Kidney (tissue), 13 donors: ENCODE measurements at regions not wholly inside any gene's neighbourhood (a gene's known extent, or its start where the extent isn't known, plus 50 kb on each side); places are given as distances from the start of the nearest gene placed in this dataset.

Experiments
- DNase-seq, 5 donors: peaks; one replicate each; pipeline ENCODE4 v3.0.0-alpha.2; 2013 to 2020
- FAIRE-seq: peaks from 2 replicates; lab custom pipeline; 2012; peaks lifted over from hg19 to GRCh38; lab: Jason Lieb, UNC
- H3K27ac ChIP-seq, 2 donors: one replicate each; pipeline ENCODE4 v1.7.0; 2013; ENCODE audit warnings: low read depth in 2 of 2, low read length in 2 of 2, inconsistent platforms in 1 of 2
- H3K27me3 ChIP-seq: one replicate; pipeline ENCODE4 v1.7.1; 2013; ENCODE audit warnings: low read length, inconsistent platforms; ENCODE audit not compliant: control insufficient read depth, insufficient read depth
- H3K36me3 ChIP-seq, 3 donors: one replicate each; pipeline versions ENCODE4 v1.7.0 to v1.7.1; 2013; ENCODE audit warnings: low read length in 3 of 3, control low read depth in 1 of 3, inconsistent platforms in 1 of 3; ENCODE audit not compliant: insufficient read depth in 3 of 3, control insufficient read depth in 2 of 3
- H3K4me1 ChIP-seq, 3 donors: one replicate each; pipeline versions ENCODE4 v1.7.0 to v1.7.1; 2013; ENCODE audit warnings: low read length in 3 of 3, inconsistent platforms in 1 of 3, low read depth in 1 of 3; ENCODE audit not compliant: control insufficient read depth in 2 of 3, insufficient read depth in 2 of 3
- H3K4me3 ChIP-seq, 3 donors: one replicate each; pipeline versions ENCODE4 v1.7.0 to v1.8.1; 2013; ENCODE audit warnings: low read length in 3 of 3, control low read depth in 1 of 3, inconsistent platforms in 1 of 3
- H3K9ac ChIP-seq, 3 donors: one replicate each; pipeline versions ENCODE4 v1.7.0 to v1.7.1; 2013; ENCODE audit warnings: low read length in 3 of 3, control low read depth in 1 of 3, inconsistent platforms in 1 of 3
- H3K9me3 ChIP-seq, 3 donors: one replicate each; pipeline versions ENCODE4 v1.7.0 to v1.7.1; 2013; ENCODE audit warnings: low read length in 3 of 3, control low read depth in 1 of 3, inconsistent platforms in 1 of 3; ENCODE audit not compliant: control insufficient read depth in 2 of 3, insufficient read depth in 1 of 3
- CTCF ChIP-seq: IDR thresholded peaks from 3 replicates; pipeline ENCODE4 v1.5.1; 2012; ENCODE audit warnings: mild to moderate bottlenecking, moderate library complexity, borderline replicate concordance; ENCODE audit not compliant: insufficient read depth; ENCODE audit errors: extremely low read depth
- intact Hi-C: fragments of 100-400 bp; cut with DNase I; formaldehyde crosslinking; loops from one replicate; pipeline ENCODE4 v1.11.1; 2022
- donor health status: control.
- donor health status: control.
- donor health status: control.
- donor health status: control.
- donor health status: control.
- donor health status: DM: yes; HTN: yes; CAD: no.
- donor health status: Normal renal cell carcinoma (clear cell type).

DNA sequence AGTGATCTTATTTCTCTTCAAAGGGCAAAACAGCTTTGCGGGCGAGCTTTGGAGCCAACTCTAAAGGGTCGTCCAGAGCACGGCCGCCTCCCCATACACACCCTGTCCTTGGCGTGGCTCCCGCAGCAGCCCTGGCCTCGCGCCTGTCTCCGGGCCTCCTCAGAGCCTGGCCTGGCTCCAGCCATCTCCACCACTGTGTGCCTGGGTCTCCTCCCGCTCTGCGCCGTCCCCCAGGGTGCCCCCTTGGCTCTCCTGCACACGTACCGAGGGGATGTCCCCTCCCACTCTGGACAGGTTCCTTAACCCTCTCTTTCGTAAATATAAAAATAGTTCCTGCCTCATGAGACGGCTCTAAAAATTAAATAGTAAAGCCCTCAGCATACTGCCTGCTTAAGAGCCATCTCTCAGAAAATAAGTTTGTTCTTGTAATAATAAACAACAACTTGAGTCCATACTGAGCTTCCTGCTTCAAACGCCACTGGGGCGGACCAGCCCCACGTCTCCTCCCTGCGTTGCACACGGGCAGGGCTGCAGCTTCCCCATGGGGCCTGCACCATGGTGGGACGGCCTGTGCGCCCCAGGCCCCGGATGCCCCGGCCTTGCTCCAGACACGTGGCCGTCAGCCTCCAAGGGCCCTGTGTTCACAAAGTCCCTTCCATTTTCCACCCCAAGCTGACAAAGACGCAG, 226.2 kb downstream of the TTLL2 start:
- Histone ChIP-seq H3K27ac (no peak overlapping the region), H3K9me3 (peaks cover 0 to 4% (median 0%) of the 10 kb centered on the region in 3 donors), H3K36me3 (no peaks in the 10 kb centered on the region), H3K9ac (no peak overlapping the region), H3K4me3 (no peak overlapping the region), H3K27me3 (no peaks in the 10 kb centered on the region), H3K4me1 (peaks cover 0 to 8% (median 4%) of the 10 kb centered on the region in 3 donors)
- TF ChIP-seq CTCF: no peak
- intact Hi-C loops: no loop called here
- DNase-seq (peak in 2 of 5 donors; percentile 65 to 92), FAIRE-seq (no peak)

GRCh38 chr6:167551628-167552257, 226.9 kb downstream of the TTLL2 start:
- Histone ChIP-seq H3K36me3 (no peaks in the 10 kb centered on the region), H3K9ac (no peak overlapping the region), H3K4me3 (no peak overlapping the region), H3K27me3 (no peaks in the 10 kb centered on the region), H3K4me1 (peaks cover 0 to 4% (median 3%) of the 10 kb centered on the region in 3 donors), H3K27ac (no peak overlapping the region), H3K9me3 (peaks cover 0 to 7% (median 0%) of the 10 kb centered on the region in 3 donors)
- TF ChIP-seq CTCF: no peak
- FAIRE-seq (no peak), DNase-seq (no peak)
- intact Hi-C loops: no loop called here

GRCh38 chr6:167552258-167552630, 227.4 kb downstream of the TTLL2 start:
- FAIRE-seq (no peak), DNase-seq (no peak)
- intact Hi-C loops: no loop called here
- no peak for TF ChIP-seq CTCF
- Histone ChIP-seq H3K27ac (no peak overlapping the region), H3K4me3 (no peak overlapping the region), H3K36me3 (no peaks in the 10 kb centered on the region), H3K9ac (no peak overlapping the region), H3K9me3 (peaks cover 0 to 7% (median 0%) of the 10 kb centered on the region in 3 donors), H3K27me3 (no peaks in the 10 kb centered on the region), H3K4me1 (peaks cover 0 to 4% (median 3%) of the 10 kb centered on the region in 3 donors)
